ENCODE measurements at regions not wholly inside any gene's neighbourhood (a gene's known extent, or its start where the extent isn't known, plus 50 kb on each side); places are given as distances from the start of the nearest gene placed in this dataset.

GRCh38 chr4:26261405-26261804 lies 59.4 kb upstream of the RBPJ start:
- Mint-ChIP-seq H3K36me3 (ENCODE audit: insufficient read depth, unreplicated experiment) (no peaks in the 10 kb centered on the region), H3K27ac (ENCODE audit: unreplicated experiment) (no peak overlapping the region), H3K4me1 (ENCODE audit: low read depth, unreplicated experiment) (peaks cover 6% of the 10 kb centered on the region), H3K4me3 (ENCODE audit: unreplicated experiment) (no peak overlapping the region), H3K27me3 (ENCODE audit: insufficient read depth, unreplicated experiment) (peaks cover 10% of the 10 kb centered on the region), H3K9me3 (ENCODE audit: unreplicated experiment) (peaks cover 9% of the 10 kb centered on the region)
- H3K27me3 ChIP-seq (replicated peaks; ENCODE audit: control insufficient read depth, insufficient read depth, low read length): no peaks in the 10 kb centered on the region
- no peak for DNase-seq
- intact Hi-C loops (cut with micrococcal nuclease; ENCODE audit: unreplicated experiment): no loop called here
- H3K36me3 ChIP-seq (ENCODE audit: control insufficient read depth, insufficient read depth, low read length): no peaks in the 10 kb centered on the region
- H3K4me3 ChIP-seq (ENCODE audit: low read depth, low read length): no peak overlapping the region
- no peak for TF ChIP-seq CTCF (IDR thresholded peaks at IDR 0.05; ENCODE audit: insufficient read depth in 1 of 2, low read depth in 1 of 2, low read length in 1 of 2, severe bottlenecking in 1 of 2, unreplicated experiment in 1 of 2)
- CTCF ChIA-PET: no interaction called here
- no TSS peak for BruUV-seq (replicated peaks)
- H3K4me1 ChIP-seq: no peaks in the 10 kb centered on the region
- POLR2A ChIA-PET: no interaction called here
- no peaks in the 10 kb centered on the region for H3K9me3 ChIP-seq

GRCh38 chr4:26263165-26263564 lies 57.6 kb upstream of the RBPJ start:
- H3K4me1 ChIP-seq: no peaks in the 10 kb centered on the region
- BruUV-seq (replicated peaks): no TSS peak
- H3K9me3 Mint-ChIP-seq (ENCODE audit: unreplicated experiment): peaks cover 9% of the 10 kb centered on the region
- no peaks in the 10 kb centered on the region for H3K27me3 ChIP-seq (replicated peaks; ENCODE audit: control insufficient read depth, insufficient read depth, low read length)
- peaks cover 5% of the 10 kb centered on the region for H3K27me3 Mint-ChIP-seq (ENCODE audit: insufficient read depth, unreplicated experiment)
- intact Hi-C loops (cut with micrococcal nuclease; ENCODE audit: unreplicated experiment): no loop called here
- no peaks in the 10 kb centered on the region for H3K36me3 Mint-ChIP-seq (ENCODE audit: insufficient read depth, unreplicated experiment)
- POLR2A ChIA-PET: no interaction called here
- no peaks in the 10 kb centered on the region for H3K9me3 ChIP-seq
- H3K4me3 Mint-ChIP-seq (ENCODE audit: unreplicated experiment): peak overlapping the region; percentile 62
- H3K4me1 Mint-ChIP-seq (ENCODE audit: low read depth, unreplicated experiment): peaks cover 6% of the 10 kb centered on the region
- no peak overlapping the region for H3K4me3 ChIP-seq (ENCODE audit: low read depth, low read length)
- peak overlapping the region; percentile 5 for H3K27ac Mint-ChIP-seq (ENCODE audit: unreplicated experiment)
- peak; percentile 57 to 68 for DNase-seq
- CTCF ChIA-PET: interaction anchor here (0.6 kb wide), 1 partner anchor 64 kb away, joined by 6 read pairs; no protein-coding TSS in a partner anchor
- TF ChIP-seq CTCF (IDR thresholded peaks at IDR 0.05; ENCODE audit: insufficient read depth in 1 of 2, low read depth in 1 of 2, low read length in 1 of 2, severe bottlenecking in 1 of 2, unreplicated experiment in 1 of 2): no peak
- no peaks in the 10 kb centered on the region for H3K36me3 ChIP-seq (ENCODE audit: control insufficient read depth, insufficient read depth, low read length)

GRCh38 chr4:26264109-26264508 lies 56.7 kb upstream of the RBPJ start:
- ChIA-PET POLR2A (no interaction called here), CTCF (no interaction called here)
- DNase-seq: no peak
- TF ChIP-seq CTCF (IDR thresholded peaks at IDR 0.05; ENCODE audit: insufficient read depth in 1 of 2, low read depth in 1 of 2, low read length in 1 of 2, severe bottlenecking in 1 of 2, unreplicated experiment in 1 of 2): no peak
- Mint-ChIP-seq H3K9me3 (ENCODE audit: unreplicated experiment) (peaks cover 9% of the 10 kb centered on the region), H3K4me1 (ENCODE audit: low read depth, unreplicated experiment) (peaks cover 6% of the 10 kb centered on the region), H3K4me3 (ENCODE audit: unreplicated experiment) (no peak overlapping the region), H3K27ac (ENCODE audit: unreplicated experiment) (no peak overlapping the region), H3K27me3 (ENCODE audit: insufficient read depth, unreplicated experiment) (peaks cover 4% of the 10 kb centered on the region), H3K36me3 (ENCODE audit: insufficient read depth, unreplicated experiment) (no peaks in the 10 kb centered on the region)
- Histone ChIP-seq H3K27me3 (replicated peaks; ENCODE audit: control insufficient read depth, insufficient read depth, low read length) (no peaks in the 10 kb centered on the region), H3K36me3 (ENCODE audit: control insufficient read depth, insufficient read depth, low read length) (no peaks in the 10 kb centered on the region), H3K4me1 (no peaks in the 10 kb centered on the region), H3K4me3 (ENCODE audit: low read depth, low read length) (no peak overlapping the region), H3K9me3 (no peaks in the 10 kb centered on the region)
- BruUV-seq (replicated peaks): no TSS peak
- intact Hi-C loops (cut with micrococcal nuclease; ENCODE audit: unreplicated experiment): no loop called here
